SK-N-MC (cell line): ENCODE measurements at regions not wholly inside any gene's neighbourhood (a gene's known extent, or its start where the extent isn't known, plus 50 kb on each side); places are given as distances from the start of the nearest gene placed in this dataset.

Experiments
- EZH2 ChIP-seq: fragments of 200-600 bp; sonication (generic); IDR thresholded peaks from one replicate; pipeline ENCODE4 v1.6.1; 2017; ENCODE audit warnings: antibody characterized with exemption
- POLR2AphosphoS5 ChIP-seq: IDR thresholded peaks from 2 replicates; pipeline ENCODE4 v1.6.1; 2012; ENCODE audit warnings: mild to moderate bottlenecking, low read depth, low read length, borderline replicate concordance

GRCh38 chr12:113759135-113759534, 207.0 kb downstream of the RBM19 start:
- TF ChIP-seq EZH2 = no peak
- TF ChIP-seq POLR2AphosphoS5 = no peak
